K562 (cell line): ENCODE measurements at regions not wholly inside any gene's neighbourhood (a gene's known extent, or its start where the extent isn't known, plus 50 kb on each side); places are given as distances from the start of the nearest gene placed in this dataset.

ENCODE experiments used
- CBX8 ChIP-seq: fragments of 200-600 bp; sonication (generic); IDR thresholded peaks from 2 replicates; pipeline ENCODE4 v1.6.1; 2012; ENCODE audit warnings: borderline replicate concordance, mixed run types, low read depth, mild to moderate bottlenecking, moderate library complexity, mixed read lengths, low read length, control low read depth, inconsistent platforms; ENCODE audit not compliant: poor library complexity, severe bottlenecking; ENCODE audit errors: extremely low read depth
- FOXA1 ChIP-seq: fragments of 450-650 bp; IDR thresholded peaks from 2 replicates; pipeline ENCODE4 v1.6.1; 2016; ENCODE audit warnings: mild to moderate bottlenecking, borderline replicate concordance
- IRF2 ChIP-seq: sonication (generic); formaldehyde crosslinking; IDR thresholded peaks from 2 replicates; pipeline ENCODE4 v1.8.1; 2022; ENCODE audit warnings: mild to moderate bottlenecking, missing genetic modification reagents
- PCBP1 ChIP-seq: fragments of 200-400 bp; formaldehyde crosslinking; IDR thresholded peaks from 2 replicates; pipeline ENCODE4 v1.6.1; 2018; ENCODE audit warnings: mild to moderate bottlenecking, low read depth, low read length; ENCODE audit not compliant: poor library complexity, severe bottlenecking
- RCOR1 ChIP-seq, 2 experiments: IDR thresholded peaks; 2 replicates each; pipeline ENCODE4 v1.6.1; 2012; ENCODE audit warnings: low read depth in 2 of 2, low read length in 2 of 2, borderline replicate concordance in 1 of 2, improper control_type of control experiment in 1 of 2
- ZNF431 ChIP-seq: sonication (generic); formaldehyde crosslinking; IDR thresholded peaks from 2 replicates; pipeline ENCODE4 v1.8.0; 2022; ENCODE audit warnings: mild to moderate bottlenecking, missing genetic modification reagents
- ZZZ3 ChIP-seq: fragments of 450-650 bp; IDR thresholded peaks from 2 replicates; pipeline ENCODE4 v1.6.1; 2016; ENCODE audit warnings: antibody characterized with exemption, mild to moderate bottlenecking, moderate library complexity
- TF ChIP-seq, protein P1 (sequence below): fragments of 450-650 bp; IDR thresholded peaks from 2 replicates; pipeline ENCODE4 v1.7.1; 2018; ENCODE audit warnings: mild to moderate bottlenecking, low read depth; ENCODE audit not compliant: partially characterized antibody

DNA sequence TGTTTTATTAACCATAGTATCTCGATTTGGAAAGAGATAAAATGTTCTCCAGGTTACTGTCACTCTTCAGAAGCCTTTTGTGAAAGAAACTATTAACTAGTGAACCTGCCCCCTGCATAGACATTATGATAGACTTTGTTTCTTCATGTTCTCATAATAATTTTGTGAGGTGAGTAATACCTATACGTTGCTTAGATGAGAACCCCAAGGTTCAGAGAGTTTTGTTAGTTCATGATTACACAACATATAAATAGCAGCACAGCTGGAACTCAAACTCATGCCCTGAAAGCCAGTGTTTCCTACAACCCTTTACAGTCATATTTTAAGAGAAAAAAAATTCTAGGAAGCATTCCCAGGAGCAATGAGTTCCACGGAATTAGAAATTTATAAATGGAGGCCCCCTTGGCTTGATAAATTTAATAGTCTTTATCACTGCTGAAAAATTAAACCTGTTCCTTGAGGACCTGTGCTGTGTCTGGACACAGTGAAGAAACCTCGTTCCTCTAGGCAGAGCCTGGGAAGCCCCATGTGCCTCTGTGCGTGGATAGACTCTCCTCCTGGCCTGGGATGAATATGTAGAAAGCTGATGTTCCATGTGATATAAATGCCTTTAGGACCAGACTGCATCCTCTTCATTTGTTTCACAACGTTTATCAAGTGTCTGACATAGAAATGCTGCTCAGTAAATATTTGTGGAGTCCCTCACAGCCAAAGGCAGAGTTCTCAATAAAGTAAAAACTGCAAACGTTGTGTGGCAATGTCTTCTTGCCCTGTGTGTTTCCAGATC is 1257.0 kb upstream of the GYPC start:
- TF ChIP-seq ZNF431 (CRISPR knock-in tag) (no peak), RCOR1 (IDR thresholded peaks at IDR 0.05; ENCODE audit: borderline replicate concordance in 1 of 2, low read depth in 2 of 2, low read length in 2 of 2) (no peak), CBX8 (no peak), FOXA1 (no peak), PCBP1 (no peak), IRF2 (no peak), ZZZ3 (no peak)
- TF ChIP-seq, protein P1, sequence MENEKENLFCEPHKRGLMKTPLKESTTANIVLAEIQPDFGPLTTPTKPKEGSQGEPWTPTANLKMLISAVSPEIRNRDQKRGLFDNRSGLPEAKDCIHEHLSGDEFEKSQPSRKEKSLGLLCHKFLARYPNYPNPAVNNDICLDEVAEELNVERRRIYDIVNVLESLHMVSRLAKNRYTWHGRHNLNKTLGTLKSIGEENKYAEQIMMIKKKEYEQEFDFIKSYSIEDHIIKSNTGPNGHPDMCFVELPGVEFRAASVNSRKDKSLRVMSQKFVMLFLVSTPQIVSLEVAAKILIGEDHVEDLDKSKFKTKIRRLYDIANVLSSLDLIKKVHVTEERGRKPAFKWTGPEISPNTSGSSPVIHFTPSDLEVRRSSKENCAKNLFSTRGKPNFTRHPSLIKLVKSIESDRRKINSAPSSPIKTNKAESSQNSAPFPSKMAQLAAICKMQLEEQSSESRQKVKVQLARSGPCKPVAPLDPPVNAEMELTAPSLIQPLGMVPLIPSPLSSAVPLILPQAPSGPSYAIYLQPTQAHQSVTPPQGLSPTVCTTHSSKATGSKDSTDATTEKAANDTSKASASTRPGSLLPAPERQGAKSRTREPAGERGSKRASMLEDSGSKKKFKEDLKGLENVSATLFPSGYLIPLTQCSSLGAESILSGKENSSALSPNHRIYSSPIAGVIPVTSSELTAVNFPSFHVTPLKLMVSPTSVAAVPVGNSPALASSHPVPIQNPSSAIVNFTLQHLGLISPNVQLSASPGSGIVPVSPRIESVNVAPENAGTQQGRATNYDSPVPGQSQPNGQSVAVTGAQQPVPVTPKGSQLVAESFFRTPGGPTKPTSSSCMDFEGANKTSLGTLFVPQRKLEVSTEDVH: no peak
